ENCODE measurements at regions not wholly inside any gene's neighbourhood (a gene's known extent, or its start where the extent isn't known, plus 50 kb on each side); places are given as distances from the start of the nearest gene placed in this dataset.

- no peaks in the 10 kb centered on the region for H3K36me3 ChIP-seq
- DNase-seq (ENCODE audit: low spot score): no peak
- H3K27me3 ChIP-seq (replicated peaks; ENCODE audit: insufficient read depth): no peaks in the 10 kb centered on the region
- ATAC-seq (ENCODE audit: insufficient number of reproducible peaks, low FRiP score, low read depth): no peak
- H3K9me3 ChIP-seq: no peaks in the 10 kb centered on the region
- TF ChIP-seq CTCF (IDR thresholded peaks at IDR 0.05): no peak
- no peak overlapping the region for H3K4me3 ChIP-seq
- no peaks in the 10 kb centered on the region for H3K4me1 ChIP-seq (ENCODE audit: control insufficient read depth in 1 of 2, low read depth in 2 of 2)
- no peak overlapping the region for H3K27ac ChIP-seq
Measured at GRCh38 chr1:81213279-81213678, 587.5 kb upstream of the ADGRL2 start.

GRCh38 chr1:81209461-81209860, 591.3 kb upstream of the ADGRL2 start:
- ATAC-seq (ENCODE audit: insufficient number of reproducible peaks, low FRiP score, low read depth) (no peak), DNase-seq (ENCODE audit: low spot score) (no peak)
- Histone ChIP-seq H3K27me3 (replicated peaks; ENCODE audit: insufficient read depth) (no peaks in the 10 kb centered on the region), H3K27ac (no peak overlapping the region), H3K4me3 (no peak overlapping the region), H3K36me3 (no peaks in the 10 kb centered on the region), H3K4me1 (ENCODE audit: control insufficient read depth in 1 of 2, low read depth in 2 of 2) (no peaks in the 10 kb centered on the region), H3K9me3 (no peaks in the 10 kb centered on the region)
- no peak for TF ChIP-seq CTCF (IDR thresholded peaks at IDR 0.05)

GRCh38 chr1:81208441-81208840, 592.3 kb upstream of the ADGRL2 start:
- no peak for TF ChIP-seq CTCF (IDR thresholded peaks at IDR 0.05)
- Histone ChIP-seq H3K9me3 (no peaks in the 10 kb centered on the region), H3K27ac (no peak overlapping the region), H3K27me3 (replicated peaks; ENCODE audit: insufficient read depth) (no peaks in the 10 kb centered on the region), H3K4me1 (ENCODE audit: control insufficient read depth in 1 of 2, low read depth in 2 of 2) (no peaks in the 10 kb centered on the region), H3K36me3 (no peaks in the 10 kb centered on the region), H3K4me3 (no peak overlapping the region)
- DNase-seq (ENCODE audit: low spot score) (no peak), ATAC-seq (ENCODE audit: insufficient number of reproducible peaks, low FRiP score, low read depth) (no peak)

- Histone ChIP-seq H3K4me3 (no peak overlapping the region), H3K36me3 (no peaks in the 10 kb centered on the region), H3K27ac (no peak overlapping the region), H3K27me3 (replicated peaks; ENCODE audit: insufficient read depth) (no peaks in the 10 kb centered on the region), H3K9me3 (no peaks in the 10 kb centered on the region), H3K4me1 (ENCODE audit: control insufficient read depth in 1 of 2, low read depth in 2 of 2) (no peaks in the 10 kb centered on the region)
- TF ChIP-seq CTCF (IDR thresholded peaks at IDR 0.05): no peak
- DNase-seq (ENCODE audit: low spot score) (no peak), ATAC-seq (ENCODE audit: insufficient number of reproducible peaks, low FRiP score, low read depth) (no peak)
Measured at GRCh38 chr1:81205956-81206355, 594.8 kb upstream of the ADGRL2 start.

GRCh38 chr1:81201779-81202178, 599.0 kb upstream of the ADGRL2 start:
- no peak for TF ChIP-seq CTCF (IDR thresholded peaks at IDR 0.05)

More at GRCh38 chr1:81201779-81202178, 599.0 kb upstream of the ADGRL2 start:
- Histone ChIP-seq H3K27me3 (replicated peaks; ENCODE audit: insufficient read depth) (no peaks in the 10 kb centered on the region), H3K9me3 (no peaks in the 10 kb centered on the region), H3K27ac (no peak overlapping the region), H3K4me1 (ENCODE audit: control insufficient read depth in 1 of 2, low read depth in 2 of 2) (no peaks in the 10 kb centered on the region), H3K36me3 (no peaks in the 10 kb centered on the region), H3K4me3 (no peak overlapping the region)
- ATAC-seq (ENCODE audit: insufficient number of reproducible peaks, low FRiP score, low read depth): no peak
- DNase-seq (ENCODE audit: low spot score): no peak
